HepG2 (cell line): ENCODE measurements at regions not wholly inside any gene's neighbourhood (a gene's known extent, or its start where the extent isn't known, plus 50 kb on each side); places are given as distances from the start of the nearest gene placed in this dataset.

Experiments
- ATAC-seq: fragments of 200-7000 bp; cut with Tn5 transposase; 3 replicates; pipeline ENCODE4 v1.9.1; 2020; ENCODE audit warnings: mild to moderate bottlenecking, moderate library complexity
- BruUV-seq: library from RNA; stranded (reverse); fragments of 400-500 nt; replicated peaks from 2 replicates; lab custom pipeline; 2021; lab: Mats Ljungman, UMichigan
- CTCF ChIA-PET: fragments of 300-600 bp; formaldehyde crosslinking; extraction: SDS; loops from one replicate; lab custom pipeline; 2021; ENCODE audit warnings: low total read pairs, inconsistent platforms, low intra/inter-chr PET ratio; lab: Yijun Ruan, JAX
- POLR2A ChIA-PET: fragments of 350-600 bp; sonication (Branson Sonifier 250); formaldehyde crosslinking; loops from one replicate; lab custom pipeline; 2020; ENCODE audit warnings: antibody characterized with exemption, inconsistent platforms; lab: Yijun Ruan, JAX
- DNase-seq: peaks from one replicate; pipeline ENCODE4 v3.0.0-alpha.2; 2015; ENCODE audit warnings: low spot score
- FAIRE-seq: peaks from 3 replicates; lab custom pipeline; 2011; peaks lifted over from hg19 to GRCh38; lab: Jason Lieb, UNC
- H2AFZ ChIP-seq: one replicate; pipeline ENCODE4 v1.6.1; 2011; ENCODE audit warnings: low read length, inconsistent platforms
- H3K27ac ChIP-seq: fragments of 300-600 bp; 3 replicates; pipeline ENCODE4 v1.8.0; 2011; ENCODE audit warnings: mixed run types, mild to moderate bottlenecking, mixed read lengths, low read length, inconsistent platforms; ENCODE audit not compliant: insufficient read depth; ENCODE audit errors: extremely low read length
- H3K27me3 ChIP-seq, 2 experiments: fragments of 200-600 bp in 1 of 2; 2 replicates in 1 of 2; 3 replicates in 1 of 2; pipeline versions ENCODE4 v1.6.0 to v1.8.0; 2011; ENCODE audit warnings: low read length in 2 of 2, mild to moderate bottlenecking in 2 of 2, moderate library complexity in 2 of 2, inconsistent platforms in 1 of 2; ENCODE audit not compliant: insufficient read depth in 2 of 2, control insufficient read depth in 1 of 2
- H3K36me3 ChIP-seq, 2 experiments: fragments of 200-600 bp in 1 of 2; replicated peaks in 1 of 2; 2 replicates in 1 of 2; 3 replicates in 1 of 2; pipeline versions ENCODE4 v1.5.1 to v1.8.0; 2011; ENCODE audit warnings: low read length in 2 of 2, inconsistent platforms in 1 of 2; ENCODE audit not compliant: insufficient read depth in 2 of 2, control insufficient read depth in 1 of 2
- H3K4me1 ChIP-seq: 2 replicates; pipeline ENCODE4 v1.5.1; 2012; ENCODE audit warnings: low read length, inconsistent platforms; ENCODE audit not compliant: insufficient read depth
- H3K4me2 ChIP-seq: 2 replicates; pipeline ENCODE4 v1.6.0; 2011; ENCODE audit warnings: low read depth, low read length, inconsistent platforms
- H3K4me3 ChIP-seq, 3 experiments: fragments of 200-600 bp in 1 of 3; sonication (generic), shearing (Covaris generic) in 1 of 3; replicated peaks in 1 of 3; 2 replicates each; pipeline ENCODE4 v1.5.1; 2011 to 2016; ENCODE audit warnings: low read length in 3 of 3, inconsistent platforms in 2 of 3, low read depth in 2 of 3, mild to moderate bottlenecking in 2 of 3, control low read depth in 1 of 3, mixed read lengths in 1 of 3; ENCODE audit not compliant: insufficient read depth in 1 of 3
- H3K79me2 ChIP-seq: one replicate; pipeline ENCODE4 v1.6.1; 2011; ENCODE audit warnings: low read length, inconsistent platforms; ENCODE audit not compliant: insufficient read depth
- H3K9ac ChIP-seq: 2 replicates; pipeline ENCODE4 v1.6.0; 2011; ENCODE audit warnings: mild to moderate bottlenecking, low read depth, low read length, inconsistent platforms; ENCODE audit not compliant: insufficient read depth
- H3K9me3 ChIP-seq: 2 replicates; pipeline ENCODE4 v1.5.1; 2012; ENCODE audit warnings: mild to moderate bottlenecking, low read length
- H4K20me1 ChIP-seq: 2 replicates; pipeline ENCODE4 v1.6.0; 2011; ENCODE audit warnings: inconsistent platforms, mild to moderate bottlenecking, low read length, moderate library complexity; ENCODE audit not compliant: insufficient read depth
- BCL3 ChIP-seq: sonication (generic); formaldehyde crosslinking; IDR thresholded peaks from 2 replicates; pipeline ENCODE4 v1.5.1; 2020; ENCODE audit warnings: mild to moderate bottlenecking, missing genetic modification reagents, moderate library complexity
- BRF2 ChIP-seq: sonication (generic); formaldehyde crosslinking; IDR thresholded peaks from 2 replicates; pipeline ENCODE4 v1.8.1; 2022; ENCODE audit warnings: mild to moderate bottlenecking, missing genetic modification reagents
- JDP2 ChIP-seq: sonication (generic); formaldehyde crosslinking; IDR thresholded peaks from 2 replicates; pipeline ENCODE4 v1.8.1; 2022; ENCODE audit warnings: missing genetic modification reagents, borderline replicate concordance
- NCOA2 ChIP-seq: sonication (generic); formaldehyde crosslinking; IDR thresholded peaks from 2 replicates; pipeline ENCODE4 v1.8.0; 2022; ENCODE audit warnings: inconsistent platforms
- PITX1 ChIP-seq: sonication (generic); formaldehyde crosslinking; IDR thresholded peaks from 2 replicates; pipeline ENCODE4 v1.5.1; 2020; ENCODE audit warnings: mild to moderate bottlenecking, missing genetic modification reagents
- SCMH1 ChIP-seq: sonication (generic); formaldehyde crosslinking; IDR thresholded peaks from 2 replicates; pipeline ENCODE4 v1.9.0; 2021; ENCODE audit warnings: missing genetic modification reagents, mild to moderate bottlenecking, borderline replicate concordance
- SOX6 ChIP-seq, 2 experiments: fragments of 450-650 bp in 1 of 2; sonication (generic) in 1 of 2; formaldehyde crosslinking in 1 of 2; IDR thresholded peaks; 2 replicates each; pipeline versions ENCODE4 v1.4.0 to v1.6.1; 2017 to 2020; ENCODE audit warnings: antibody characterized with exemption in 1 of 2, mild to moderate bottlenecking in 1 of 2, missing genetic modification reagents in 1 of 2
- TOPORS ChIP-seq: sonication (generic); formaldehyde crosslinking; IDR thresholded peaks from 2 replicates; pipeline ENCODE4 v1.8.0; 2023; ENCODE audit warnings: mild to moderate bottlenecking, missing genetic modification reagents
- ZBTB7B ChIP-seq: sonication (generic); formaldehyde crosslinking; IDR thresholded peaks from 2 replicates; pipeline ENCODE4 v1.4.0; 2020; ENCODE audit warnings: missing genetic modification reagents
- ZNF121 ChIP-seq: sonication (generic); formaldehyde crosslinking; IDR thresholded peaks from 2 replicates; pipeline ENCODE4 v1.5.0; 2020; ENCODE audit warnings: mild to moderate bottlenecking, missing genetic modification reagents
- ZNF614 ChIP-seq: IDR thresholded peaks from 2 replicates; pipeline ENCODE4 v1.6.1; 2018; ENCODE audit warnings: missing biosample characterization, missing genetic modification reagents, inconsistent platforms, borderline replicate concordance
- ZNF644 ChIP-seq: IDR thresholded peaks from 2 replicates; pipeline ENCODE4 v1.6.1; 2016; ENCODE audit warnings: low read depth
- WGBS: methylation state at CpG from one replicate; pipeline ENCODE4 v1.1.6; 2017; ENCODE audit warnings: low lambda C conversion rate; 5-methylcytosine and 5-hydroxymethylcytosine counted together
- in situ Hi-C: cut with HindIII; loops from 2 replicates; pipeline ENCODE4 v1.10.0; 2017; ENCODE audit warnings: low pct_unique_long_range_greater_than_20kb; ENCODE audit not compliant: extremely low pct_ligation_motif_present
- intact Hi-C: fragments of 100-400 bp; cut with micrococcal nuclease; formaldehyde crosslinking; loops from one replicate; pipeline ENCODE4 v1.10.0; 2022; ENCODE audit not compliant: unreplicated experiment

GRCh38 chr2:42935692-42936671, 143.6 kb upstream of the HAAO start:
- Histone ChIP-seq H3K27ac (no peak overlapping the region), H3K79me2 (no peaks in the 10 kb centered on the region), H3K9me3 (no peaks in the 10 kb centered on the region), H3K4me3 (no peak overlapping the region), H3K4me1 (peaks cover 94% of the 10 kb centered on the region), H2AFZ (no peak overlapping the region), H3K9ac (no peak overlapping the region), H3K36me3 (no peaks in the 10 kb centered on the region), H4K20me1 (no peaks in the 10 kb centered on the region), H3K27me3 (no peaks in the 10 kb centered on the region; a peak in 1 of 5 replicates), H3K4me2 (no peak overlapping the region)
- in situ Hi-C loops (no loop called here), intact Hi-C loops (no loop called here)
- ChIA-PET POLR2A (interaction anchor here (1.6 to 2.4 kb wide), 3 partner anchors 10 to 291 kb away, joined by 3 to 19 read pairs (median 11); partner anchors contain the start of gene ZFP36L2), CTCF (no interaction called here)
- no peak for FAIRE-seq
- no peak for ATAC-seq
- TF ChIP-seq ZNF121 (CRISPR knock-in tag) (peak; percentile 62), JDP2 (CRISPR knock-in tag) (no peak)
- 82% methylated on average over 13 of the region's 13 CpGs for WGBS
- DNase-seq, result no peak
- no TSS peak for BruUV-seq

GRCh38 chr2:42934580-42935186, 142.3 kb upstream of the HAAO start:
- Histone ChIP-seq H3K36me3 (no peaks in the 10 kb centered on the region), H3K27me3 (no peaks in the 10 kb centered on the region; a peak in 1 of 5 replicates), H2AFZ (peak overlapping the region; percentile 31), H3K4me2 (peak overlapping the region; percentile 62), H4K20me1 (no peaks in the 10 kb centered on the region), H3K9me3 (no peaks in the 10 kb centered on the region), H3K4me1 (peaks cover 94% of the 10 kb centered on the region), H3K4me3 (peak overlapping the region in 1 of 3 experiments; percentile 26; a peak in 2 of 6 replicates), H3K27ac (peak overlapping the region; percentile 46), H3K79me2 (no peaks in the 10 kb centered on the region), H3K9ac (peak overlapping the region; percentile 19)
- DNase-seq (peak; percentile 68), ATAC-seq (peak; percentile 4; the same call in 2 of the 3 replicates), FAIRE-seq (peak; percentile 47)
- ChIA-PET POLR2A (interaction anchor here (0.8 to 10.9 kb wide), 6 partner anchors 9 to 292 kb away, joined by 3 to 169 read pairs (median 8); partner anchors contain the start of gene ZFP36L2), CTCF (no interaction called here)
- 26% methylated on average over 14 of the region's 14 CpGs for WGBS
- BruUV-seq, result no TSS peak
- intact Hi-C loops (no loop called here), in situ Hi-C loops (no loop called here)
- TF ChIP-seq PITX1 (CRISPR knock-in tag) (peak; percentile 51; the same call in 1 of the 2 replicates), ZBTB7B (CRISPR knock-in tag) (peak; percentile 63), SOX6 (IDR thresholded peaks at IDR 0.05) (no peak), SOX6 (CRISPR knock-in tag; IDR thresholded peaks at IDR 0.05) (peak; percentile 70), ZNF614 (0 out of 2 replicates have a peak, but pooled peaks have one; percentile 27), NCOA2 (peak; percentile 1; the same call in 1 of the 2 replicates), BCL3 (CRISPR knock-in tag) (no peak), SCMH1 (CRISPR knock-in tag) (no peak), BRF2 (CRISPR knock-in tag) (no peak), ZNF644 (peak; percentile 48; the same call in 1 of the 2 replicates), TOPORS (CRISPR knock-in tag) (no peak)
